ENCODE measurements at regions not wholly inside any gene's neighbourhood (a gene's known extent, or its start where the extent isn't known, plus 50 kb on each side); places are given as distances from the start of the nearest gene placed in this dataset.

DNA sequence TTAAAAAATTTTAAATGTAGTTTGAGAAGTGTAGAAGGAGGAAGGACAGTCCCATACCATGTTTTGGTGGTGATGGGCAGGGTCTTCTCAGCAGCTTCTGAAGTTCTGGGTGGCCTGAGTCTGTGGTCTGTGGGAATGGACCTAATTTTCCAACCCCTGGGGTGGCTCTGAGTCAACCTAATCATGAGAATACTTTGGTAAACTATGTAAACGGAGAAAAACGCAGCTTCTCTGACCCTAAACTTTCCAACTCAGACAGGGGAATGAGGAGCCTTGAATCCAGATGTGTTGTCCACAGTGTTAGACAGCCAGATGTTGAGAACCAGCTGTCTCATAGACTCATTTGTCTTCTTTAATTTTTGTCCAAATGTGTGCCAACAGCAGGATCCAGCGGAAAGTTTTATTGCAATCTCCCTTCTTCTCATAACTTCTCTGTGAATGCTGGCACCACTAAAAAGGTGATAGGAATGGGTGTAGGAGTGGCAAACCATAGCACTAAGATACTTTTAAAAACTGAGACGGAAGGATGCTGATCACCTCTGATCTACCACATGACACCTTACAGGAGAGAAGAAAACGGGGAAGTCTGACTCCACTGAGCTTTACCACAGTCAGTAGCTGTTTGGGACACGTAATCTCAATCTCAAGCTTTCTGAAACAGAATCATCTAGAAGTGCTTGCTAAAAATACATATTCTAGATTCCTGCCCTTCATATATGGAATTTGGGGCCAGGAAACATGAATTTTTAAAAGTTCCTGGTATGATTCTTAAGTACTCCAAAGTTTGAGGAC, 90.5 kb upstream of the PHYHIPL start:
- no peak for DNase-seq (ENCODE audit: low read depth)

DNA sequence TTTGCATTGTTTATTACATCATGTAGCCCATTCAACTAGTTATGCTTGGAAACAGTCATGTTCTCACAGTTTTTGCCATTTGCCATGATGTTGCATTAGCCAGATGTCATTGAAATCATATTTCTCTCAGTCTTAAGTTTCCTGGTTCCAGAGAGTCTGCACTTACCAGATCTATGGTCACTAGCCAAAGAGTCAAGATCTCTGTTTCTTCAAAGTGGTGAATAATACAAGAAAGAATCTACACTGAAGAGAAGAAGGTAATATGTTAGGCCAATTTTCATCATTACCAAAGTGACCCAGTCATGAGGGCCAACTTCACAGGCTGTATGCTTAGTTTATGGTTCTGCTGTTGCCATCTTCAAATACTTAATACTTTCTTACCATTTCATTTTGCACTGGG, 89.0 kb upstream of the PHYHIPL start:
- no peak for DNase-seq (ENCODE audit: low read depth)

DNA sequence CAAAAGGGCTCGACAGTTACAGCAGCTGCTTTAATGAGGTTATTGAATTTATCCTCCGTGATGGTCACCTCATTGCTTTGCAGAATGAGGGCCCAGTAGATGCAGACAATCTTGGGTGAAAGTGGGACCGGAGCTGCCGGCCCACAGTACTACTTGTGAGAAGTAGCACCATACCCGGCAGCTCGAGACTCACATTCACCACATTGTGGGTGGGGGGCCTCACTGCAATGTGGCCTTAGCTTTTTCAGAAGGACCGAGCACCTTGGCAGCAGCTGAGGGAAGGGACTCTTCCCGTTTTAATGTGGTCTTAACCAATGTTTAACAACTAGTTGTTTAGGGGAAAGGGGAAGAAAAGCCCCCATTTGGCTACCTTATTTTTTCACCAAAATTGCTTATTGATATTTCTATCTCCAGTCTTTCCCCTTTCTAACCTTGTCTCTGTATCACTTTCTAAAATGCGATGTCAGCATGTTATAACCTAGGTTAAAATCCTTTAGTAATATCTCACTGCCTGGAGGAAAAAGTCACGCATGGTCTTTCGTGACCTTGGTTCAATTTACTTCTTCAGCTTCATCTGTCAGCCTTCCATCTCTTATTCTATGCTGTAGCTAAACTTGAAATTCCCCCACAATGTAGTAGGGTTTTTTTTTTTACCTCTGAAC, 87.4 kb upstream of the PHYHIPL start:
- no peak for DNase-seq (ENCODE audit: low read depth)

DNA sequence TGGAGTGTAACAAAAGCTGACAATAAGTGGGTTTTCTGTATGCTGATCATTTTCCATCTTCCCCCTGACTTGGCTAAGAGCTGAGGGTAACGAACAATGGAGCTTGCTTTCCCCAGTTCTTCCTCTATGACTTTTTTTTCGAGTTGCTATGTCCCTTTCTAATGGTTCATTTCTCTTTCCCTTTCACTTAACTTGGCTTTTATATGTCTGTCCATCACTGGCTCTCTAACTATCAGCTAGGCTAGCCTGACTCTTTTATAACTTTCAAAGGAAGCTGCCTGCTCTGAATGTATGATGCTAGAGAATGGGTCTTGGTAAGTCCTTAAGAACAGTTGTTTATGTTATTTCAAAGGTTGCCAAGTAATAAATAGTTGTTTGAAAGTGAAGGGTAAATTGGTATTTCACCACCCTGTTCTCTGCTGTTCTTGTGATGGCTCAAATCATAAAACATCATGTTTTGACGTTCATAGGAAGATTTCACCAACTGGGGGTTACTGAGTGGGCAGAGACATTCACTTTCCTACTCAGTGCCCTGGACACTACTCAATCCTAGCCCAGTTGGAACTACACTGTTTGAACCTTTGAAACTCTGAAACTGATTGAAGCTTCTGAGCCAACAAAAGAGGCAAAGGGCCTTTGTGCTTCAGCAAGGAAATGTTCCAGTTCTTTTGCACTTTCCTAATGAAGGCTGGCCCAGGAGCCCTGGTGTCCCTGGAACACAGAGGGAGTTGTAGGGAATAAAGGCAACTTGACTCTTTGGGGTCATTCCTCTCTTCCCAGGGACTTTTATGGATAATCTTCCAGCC, 85.4 kb upstream of the PHYHIPL start:
- DNase-seq (ENCODE audit: low read depth): no peak

DNA sequence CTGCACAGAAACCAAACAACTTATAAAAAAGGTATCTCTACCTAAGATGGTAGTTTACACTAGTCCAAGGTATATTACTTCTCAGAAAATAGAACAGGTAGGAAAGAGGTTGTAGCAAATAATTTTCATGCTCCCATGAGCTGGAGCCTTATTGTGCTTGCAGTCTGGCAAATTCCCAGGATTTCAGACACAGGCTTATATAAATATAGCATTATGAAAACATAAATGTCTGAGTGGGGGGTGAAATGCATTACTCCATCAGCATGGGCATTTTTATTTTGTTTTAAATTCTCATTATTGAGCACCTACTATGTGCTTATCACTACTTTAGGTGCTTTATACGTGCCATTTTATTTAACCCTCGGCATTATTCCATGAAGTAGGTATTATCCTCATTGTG, 83.0 kb upstream of the PHYHIPL start:
- no peak for DNase-seq (ENCODE audit: low read depth)

DNA sequence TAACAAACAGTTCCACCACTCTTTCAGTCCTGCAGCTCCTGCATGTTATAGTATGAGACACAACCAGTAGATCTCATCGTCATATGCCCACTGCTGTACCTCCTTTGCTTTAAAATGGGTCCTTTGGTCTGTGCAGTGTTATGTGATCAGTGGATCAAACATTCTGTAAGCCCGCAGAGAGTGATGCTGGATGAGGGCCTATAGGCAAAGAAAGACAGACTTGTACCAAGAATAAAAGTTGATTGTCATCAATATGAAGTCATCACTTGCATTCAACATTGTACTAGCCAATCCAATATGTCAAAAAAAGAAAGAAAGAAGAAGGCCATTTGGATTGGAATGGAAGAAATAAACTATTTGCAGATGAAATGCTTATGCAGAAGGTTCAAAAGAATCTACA, 79.8 kb upstream of the PHYHIPL start:
- DNase-seq (ENCODE audit: low read depth): no peak

DNA sequence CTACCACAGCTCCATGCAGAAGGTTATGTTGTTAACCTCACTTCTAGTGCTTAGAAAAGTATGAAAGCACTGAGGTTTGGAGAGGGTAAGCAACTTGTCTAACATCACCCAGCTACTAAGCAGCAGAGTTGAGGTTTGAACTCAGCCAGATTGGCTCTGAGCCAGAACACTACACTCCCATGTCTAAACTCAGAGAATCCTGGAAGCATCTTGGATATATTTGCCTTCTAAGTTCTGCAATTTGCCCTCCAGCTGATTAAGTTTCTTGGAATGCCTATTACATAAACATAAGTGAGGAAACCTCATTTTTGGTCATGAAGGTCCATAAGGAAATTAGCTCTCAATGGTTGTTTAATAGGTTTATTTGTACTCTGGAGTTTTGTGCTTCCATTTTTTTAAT, 78.1 kb upstream of the PHYHIPL start:
- no peak for DNase-seq (ENCODE audit: low read depth)

DNA sequence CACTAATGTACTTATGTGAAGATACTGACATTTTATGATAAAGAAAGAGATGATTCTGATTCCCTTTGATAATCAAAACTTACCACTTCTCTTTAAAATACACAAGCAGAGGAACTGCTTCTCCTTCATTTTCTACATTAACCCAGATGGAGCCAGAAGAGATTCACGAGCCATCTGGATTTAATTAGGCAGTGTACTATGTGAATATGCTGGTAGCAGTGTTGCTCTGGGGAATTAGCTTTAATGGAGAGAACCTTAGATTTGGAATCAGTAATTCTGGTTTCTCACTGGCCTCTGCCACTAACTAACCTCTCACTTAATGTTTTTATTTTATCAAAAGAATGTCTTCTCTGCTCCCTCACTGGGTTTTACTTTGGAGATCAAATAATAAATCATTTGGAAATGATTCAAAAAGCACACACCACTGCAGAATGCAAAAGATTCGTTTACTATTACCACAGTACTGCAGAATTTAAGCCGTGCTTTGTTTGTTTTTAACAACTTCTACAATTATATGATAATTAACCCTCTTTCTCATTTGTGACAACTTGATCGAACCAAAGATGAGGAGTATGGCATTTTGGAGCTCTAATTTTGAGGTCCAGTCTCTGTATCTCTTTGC, 77.5 kb upstream of the PHYHIPL start:
- DNase-seq (ENCODE audit: low read depth): no peak

DNA sequence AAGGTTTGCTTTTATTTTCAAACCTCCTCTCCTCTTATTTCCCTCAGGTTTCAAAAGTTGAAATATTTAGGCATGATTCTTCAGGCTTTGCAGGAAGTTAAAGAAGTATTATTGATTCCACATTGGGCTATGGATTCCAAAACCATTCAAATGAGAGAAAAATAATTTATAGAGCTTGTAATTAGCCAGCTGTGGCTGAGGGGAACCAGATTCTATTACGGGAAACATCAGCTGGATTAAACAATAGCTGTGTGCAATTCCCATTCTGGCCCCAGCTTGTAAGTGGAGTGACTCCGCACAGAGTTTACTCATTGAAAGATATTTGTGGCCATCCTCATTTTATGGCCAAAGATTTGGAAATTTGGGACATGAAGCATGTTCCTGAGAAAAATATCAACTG, 77.0 kb upstream of the PHYHIPL start:
- DNase-seq (ENCODE audit: low read depth): peak; percentile 83

DNA sequence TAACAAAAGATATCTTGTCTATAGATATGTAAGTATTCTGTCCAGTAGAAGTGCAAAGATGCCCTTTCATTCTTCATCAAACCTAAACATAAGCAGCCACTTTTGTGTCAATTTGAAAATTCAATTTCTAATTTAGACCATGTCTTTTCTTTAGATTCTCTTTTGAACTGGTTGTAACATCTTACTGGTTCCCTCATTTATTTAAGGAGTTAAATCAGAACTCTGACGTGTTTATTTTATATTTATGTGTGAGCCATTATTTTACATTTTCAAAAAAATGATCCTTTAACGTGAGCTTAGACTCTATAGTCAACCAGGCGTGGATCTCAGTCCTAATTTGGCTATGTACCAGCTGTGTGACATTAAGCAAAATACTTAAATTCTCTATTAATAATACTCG, 74.0 kb upstream of the PHYHIPL start:
- DNase-seq (ENCODE audit: low read depth): no peak

DNA sequence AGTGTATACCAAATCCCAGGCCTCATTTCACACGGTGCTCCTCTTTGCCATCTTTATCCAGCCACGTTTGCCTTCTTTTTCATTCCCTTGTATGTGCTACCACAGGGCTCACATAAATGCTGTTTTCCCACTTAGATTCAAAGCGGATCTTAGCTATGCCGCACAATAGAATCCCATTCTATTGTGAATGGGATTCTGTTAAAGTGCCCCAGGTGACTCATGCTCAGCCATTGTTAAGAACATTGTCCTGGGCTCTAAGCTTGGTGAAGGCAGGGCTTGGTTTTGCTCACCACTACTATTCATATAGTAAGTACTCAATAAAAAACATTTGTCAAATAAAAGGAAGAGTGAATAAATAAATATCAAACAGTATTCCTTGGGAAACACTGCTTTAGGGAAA, 72.3 kb upstream of the PHYHIPL start:
- no peak for DNase-seq (ENCODE audit: low read depth)

DNA sequence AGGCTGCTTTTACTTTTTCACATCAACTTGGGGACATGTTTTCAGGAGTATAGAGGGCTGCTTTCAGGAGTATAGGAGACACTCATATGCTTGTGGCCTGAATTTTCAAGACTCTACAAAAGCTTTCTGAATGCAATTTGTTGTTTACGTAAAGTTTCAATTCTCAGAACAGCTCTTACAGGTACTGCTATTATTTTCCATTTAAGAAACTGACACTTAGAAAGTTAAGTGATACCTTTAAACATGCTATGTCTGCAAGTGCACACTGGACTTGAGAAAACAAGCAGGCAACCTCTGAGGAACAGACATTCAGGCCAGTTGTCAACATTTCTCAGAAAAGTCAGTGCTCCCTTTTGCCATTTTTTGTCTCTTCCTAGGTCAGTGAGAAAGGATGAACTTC, 70.0 kb upstream of the PHYHIPL start:
- DNase-seq (ENCODE audit: low read depth): no peak

DNA sequence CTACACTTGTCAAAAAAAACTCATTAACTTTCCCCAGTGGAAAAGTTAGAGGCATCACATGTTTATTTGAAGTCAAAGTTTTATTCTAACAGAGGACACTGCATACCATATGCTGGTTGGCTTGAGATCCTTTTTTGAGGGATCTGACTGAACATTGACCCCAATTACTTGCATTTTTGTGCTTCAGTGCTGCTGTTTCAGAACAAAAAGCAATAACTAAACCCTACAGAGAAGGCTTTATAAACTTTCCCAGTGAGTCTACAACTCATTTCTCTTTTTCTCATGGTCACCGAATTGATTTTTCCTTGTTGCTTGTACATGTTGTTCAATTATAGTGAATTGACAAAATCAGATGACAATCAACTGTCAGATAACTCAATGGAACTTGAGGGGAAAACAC, 69.3 kb upstream of the PHYHIPL start:
- no peak for DNase-seq (ENCODE audit: low read depth)

DNA sequence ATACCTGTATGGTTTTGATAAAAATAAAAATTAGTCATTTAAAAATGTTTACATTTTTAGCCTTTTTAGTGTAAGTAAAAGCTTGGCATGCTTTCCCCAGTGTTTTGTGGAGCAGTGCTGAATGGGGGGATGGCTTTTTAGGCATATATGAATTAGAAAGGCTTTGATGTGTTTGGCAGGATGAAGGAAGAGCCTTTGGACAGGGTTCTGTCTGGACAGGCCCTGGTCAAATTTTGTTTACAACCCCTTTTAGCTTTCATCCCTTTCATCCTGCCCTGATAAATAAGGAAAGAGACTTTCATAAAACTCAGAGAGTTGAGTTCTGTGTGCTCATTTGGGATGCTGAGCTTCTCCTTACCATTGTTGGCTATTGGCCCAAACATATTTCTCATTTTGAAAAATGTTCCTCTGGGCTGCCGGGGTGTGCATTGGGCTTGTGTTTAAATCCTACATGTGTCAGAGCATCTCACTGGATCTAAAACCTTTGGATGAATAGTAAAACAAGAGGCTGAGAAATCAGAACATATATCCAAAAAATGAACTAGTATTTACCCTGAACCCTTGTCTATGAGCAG, 68.1 kb upstream of the PHYHIPL start:
- DNase-seq (ENCODE audit: low read depth): no peak

DNA sequence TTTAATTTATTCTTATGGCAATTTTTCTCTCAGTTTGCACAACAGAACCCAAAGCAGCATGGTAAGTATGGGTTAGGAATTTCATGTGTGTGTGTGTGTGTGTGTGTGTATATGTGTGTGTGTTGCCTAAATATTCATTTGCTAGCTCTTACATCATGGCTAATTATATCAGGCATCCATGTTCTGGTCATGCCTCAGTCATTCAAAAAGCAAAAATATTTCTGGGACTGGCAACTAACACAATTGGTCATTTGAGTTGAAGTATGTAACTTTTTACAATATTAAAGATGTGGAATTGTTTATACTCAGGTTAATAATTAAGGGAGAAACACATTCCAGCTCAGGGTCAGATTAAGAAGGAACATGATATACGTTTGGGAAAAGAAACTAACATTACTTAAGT, 67.6 kb upstream of the PHYHIPL start:
- no peak for DNase-seq (ENCODE audit: low read depth)

DNA sequence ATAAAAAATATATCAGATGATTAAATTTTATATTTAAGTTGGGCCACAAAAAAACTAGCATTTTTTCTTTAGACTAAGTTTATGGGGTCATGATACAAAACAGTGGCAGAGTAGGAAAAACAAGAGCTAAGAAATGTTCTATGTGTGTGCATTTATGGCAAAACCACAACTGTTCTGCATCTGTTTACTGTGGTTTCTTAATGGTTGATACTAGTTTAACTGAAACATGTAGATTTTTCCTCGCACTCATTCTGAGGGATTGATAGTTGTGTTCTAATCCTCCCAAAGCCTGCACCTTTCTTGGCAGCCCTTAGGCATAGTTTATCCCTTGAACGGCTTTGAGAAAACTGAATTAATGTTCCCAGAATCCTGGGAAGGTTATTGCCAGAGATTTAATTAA, 66.6 kb upstream of the PHYHIPL start:
- no peak for DNase-seq (ENCODE audit: low read depth)

DNA sequence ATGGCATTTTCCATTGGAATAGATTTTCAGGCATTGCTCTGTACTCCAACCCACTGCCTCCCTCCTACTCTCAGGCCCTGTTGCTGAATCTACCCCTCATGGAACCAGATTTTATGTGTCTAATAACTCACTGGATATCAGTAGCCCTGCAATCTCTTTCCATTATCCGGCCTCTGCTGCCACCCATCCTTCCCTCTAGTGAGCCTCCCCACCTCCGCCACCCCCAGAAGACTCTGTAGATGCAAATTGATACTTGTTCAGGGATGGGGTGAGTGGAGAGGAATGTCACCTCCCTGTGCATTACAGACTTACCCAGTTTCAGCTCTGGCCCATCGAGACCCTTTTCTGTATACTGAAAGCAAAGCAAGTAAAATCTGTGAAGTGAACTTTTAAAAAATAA, 52.3 kb upstream of the PHYHIPL start:
- DNase-seq (ENCODE audit: low read depth): no peak

DNA sequence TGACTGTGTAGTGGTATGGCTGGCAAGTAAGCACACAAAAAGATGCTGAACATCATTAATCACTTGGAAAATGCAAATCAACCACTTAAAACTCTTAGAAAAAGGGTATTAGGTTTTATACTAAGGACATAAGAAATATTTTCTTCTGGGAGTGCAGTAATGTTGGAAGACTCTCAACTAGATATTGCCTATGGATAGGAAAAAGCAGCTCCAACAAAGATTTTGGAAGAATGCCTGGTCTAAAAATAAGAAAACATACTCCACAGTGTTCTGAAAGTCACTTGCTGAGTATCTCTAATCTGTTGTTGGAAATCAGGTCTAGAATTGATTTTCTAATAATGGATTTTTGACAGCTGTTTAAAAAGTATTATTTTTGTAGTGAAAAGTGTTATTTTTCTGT, 50.8 kb upstream of the PHYHIPL start:
- peak; percentile 70 for DNase-seq (ENCODE audit: low read depth)

DNA sequence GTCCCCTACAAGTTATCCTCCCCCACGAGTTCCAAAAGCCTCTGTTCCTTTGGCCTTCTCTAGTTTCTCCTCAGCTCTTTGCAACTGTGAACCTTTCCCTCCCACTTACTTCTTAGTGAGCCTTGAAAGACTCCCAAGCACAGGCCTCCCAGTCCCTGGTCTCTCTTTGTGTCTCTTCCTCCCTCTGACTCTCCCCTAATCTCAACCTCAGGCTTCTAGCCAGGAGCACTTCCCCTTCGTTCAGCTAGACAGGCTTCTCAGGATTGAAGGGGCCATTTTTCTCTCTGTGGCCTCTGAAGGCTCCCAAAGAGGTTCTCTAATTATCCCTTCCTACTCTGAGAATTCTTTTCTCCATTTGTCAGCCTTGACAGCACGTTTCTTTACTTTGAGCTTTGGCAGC, 50.2 kb upstream of the PHYHIPL start:
- peak; percentile 52 for DNase-seq (ENCODE audit: low read depth)
